Non-pigmented ciliary epithelial cell (primary cell): ENCODE measurements at regions not wholly inside any gene's neighbourhood (a gene's known extent, or its start where the extent isn't known, plus 50 kb on each side); places are given as distances from the start of the nearest gene placed in this dataset.

Source experiments
- DNase-seq: peaks from one replicate; pipeline ENCODE4 v3.0.0-alpha.2; 2010; ENCODE audit warnings: low read depth

- DNase-seq, result no peak
These were observed 510.0 kb downstream of the ACTL7B start for GRCh38 chr9:108345826-108346225.

- DNase-seq, result no peak
These were observed 516.5 kb downstream of the ACTL7B start for GRCh38 chr9:108339251-108339650.

- DNase-seq, result no peak
These were observed 519.2 kb downstream of the ACTL7B start for GRCh38 chr9:108336575-108336974.

GRCh38 chr9:108333530-108333983 is 522.2 kb downstream of the ACTL7B start:
- DNase-seq, result no peak

- no peak for DNase-seq
These were observed 524.2 kb downstream of the ACTL7B start for GRCh38 chr9:108331596-108331995.

GRCh38 chr9:108325406-108325805 is 530.4 kb downstream of the ACTL7B start:
- DNase-seq, result no peak

- no peak for DNase-seq
These were observed 532.2 kb downstream of the ACTL7B start for GRCh38 chr9:108323615-108324014.

GRCh38 chr9:108322326-108323098 is 533.3 kb downstream of the ACTL7B start:
- DNase-seq, result no peak

- DNase-seq, result no peak
These were observed 539.2 kb downstream of the ACTL7B start for GRCh38 chr9:108316630-108317029.

GRCh38 chr9:108316066-108316465 is 539.7 kb downstream of the ACTL7B start:
- DNase-seq, result no peak

- DNase-seq, result no peak
These were observed 544.0 kb downstream of the ACTL7B start for GRCh38 chr9:108311745-108312144.

- DNase-seq, result no peak
These were observed 545.6 kb downstream of the ACTL7B start for GRCh38 chr9:108310202-108310601.

- no peak for DNase-seq
These were observed 555.2 kb downstream of the ACTL7B start for GRCh38 chr9:108300306-108301287.

GRCh38 chr9:108297073-108297472 is 558.7 kb downstream of the ACTL7B start:
- DNase-seq, result peak; percentile 34

- peak; percentile 63 for DNase-seq
These were observed 559.7 kb downstream of the ACTL7B start for GRCh38 chr9:108296056-108296455.

GRCh38 chr9:108291586-108291932 is 564.2 kb downstream of the ACTL7B start:
- DNase-seq, result no peak

GRCh38 chr9:108290839-108291585 is 564.8 kb downstream of the ACTL7B start:
- DNase-seq, result no peak

- DNase-seq, result no peak
These were observed 569.1 kb downstream of the ACTL7B start for GRCh38 chr9:108286638-108287206.

- DNase-seq, result no peak
These were observed 572.1 kb downstream of the ACTL7B start for GRCh38 chr9:108283696-108284095.

- DNase-seq, result no peak
These were observed 572.9 kb downstream of the ACTL7B start for GRCh38 chr9:108282872-108283271.

- no peak for DNase-seq
These were observed 574.1 kb downstream of the ACTL7B start for GRCh38 chr9:108281696-108282095.

- DNase-seq, result no peak
These were observed 577.4 kb downstream of the ACTL7B start for GRCh38 chr9:108278341-108278740.
